ENCODE measurements at regions not wholly inside any gene's neighbourhood (a gene's known extent, or its start where the extent isn't known, plus 50 kb on each side); places are given as distances from the start of the nearest gene placed in this dataset.
"Not testable (repeated sequence)": the region's sequence is repeated elsewhere in the genome, so short reads cannot be mapped to it uniquely, and the experiment has no call there.

DNA sequence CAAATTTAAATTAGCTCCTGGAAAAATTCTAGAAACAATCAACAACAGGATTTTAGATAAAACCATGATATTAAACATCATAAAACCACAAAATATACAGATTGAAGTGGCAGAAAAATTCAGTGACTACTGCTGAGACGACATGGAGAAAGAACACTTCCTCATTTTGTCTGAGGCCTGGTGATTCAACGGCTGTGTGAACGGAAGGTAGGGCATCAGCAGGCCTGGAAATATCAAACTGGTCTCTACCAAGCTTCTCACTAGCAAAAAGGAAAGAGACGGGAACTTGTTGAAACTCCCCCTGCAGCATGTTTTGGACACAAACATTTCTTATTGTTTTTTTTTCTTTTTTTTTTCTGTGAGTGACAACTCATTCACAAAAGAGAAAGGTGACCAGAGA lies 58.0 kb upstream of the AHI1 start:
- FAIRE-seq = no peak
- DNase-seq (ENCODE audit: low spot score in 2 of 2) = no peak

- DNase-seq (ENCODE audit: low spot score in 2 of 2) (no peak), FAIRE-seq (no peak)
Measured at GRCh38 chr6:135557582-135557981, 60.0 kb upstream of the AHI1 start.

DNA sequence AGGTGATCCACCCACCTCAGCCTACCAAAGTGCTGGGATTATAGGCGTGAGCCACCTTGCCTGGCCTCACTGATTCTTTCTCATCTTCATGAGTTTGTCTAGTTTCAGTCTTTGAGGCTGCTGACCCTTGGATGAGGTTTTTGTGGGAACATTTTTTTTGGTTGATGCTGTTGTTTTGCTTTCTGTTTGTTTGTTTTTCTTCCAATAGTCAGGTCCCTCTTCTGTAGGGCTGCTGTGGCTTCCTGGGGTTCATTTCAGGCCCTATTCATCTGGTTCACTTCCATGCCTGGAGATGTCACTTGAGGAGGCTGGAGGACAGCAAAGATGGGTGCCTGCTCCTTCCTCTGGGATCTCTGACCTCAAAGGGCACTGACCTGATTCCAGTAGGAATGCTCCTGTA lies 68.1 kb upstream of the AHI1 start:
- not testable (repeated sequence) for FAIRE-seq; DNase-seq (ENCODE audit: low spot score in 2 of 2)

DNA sequence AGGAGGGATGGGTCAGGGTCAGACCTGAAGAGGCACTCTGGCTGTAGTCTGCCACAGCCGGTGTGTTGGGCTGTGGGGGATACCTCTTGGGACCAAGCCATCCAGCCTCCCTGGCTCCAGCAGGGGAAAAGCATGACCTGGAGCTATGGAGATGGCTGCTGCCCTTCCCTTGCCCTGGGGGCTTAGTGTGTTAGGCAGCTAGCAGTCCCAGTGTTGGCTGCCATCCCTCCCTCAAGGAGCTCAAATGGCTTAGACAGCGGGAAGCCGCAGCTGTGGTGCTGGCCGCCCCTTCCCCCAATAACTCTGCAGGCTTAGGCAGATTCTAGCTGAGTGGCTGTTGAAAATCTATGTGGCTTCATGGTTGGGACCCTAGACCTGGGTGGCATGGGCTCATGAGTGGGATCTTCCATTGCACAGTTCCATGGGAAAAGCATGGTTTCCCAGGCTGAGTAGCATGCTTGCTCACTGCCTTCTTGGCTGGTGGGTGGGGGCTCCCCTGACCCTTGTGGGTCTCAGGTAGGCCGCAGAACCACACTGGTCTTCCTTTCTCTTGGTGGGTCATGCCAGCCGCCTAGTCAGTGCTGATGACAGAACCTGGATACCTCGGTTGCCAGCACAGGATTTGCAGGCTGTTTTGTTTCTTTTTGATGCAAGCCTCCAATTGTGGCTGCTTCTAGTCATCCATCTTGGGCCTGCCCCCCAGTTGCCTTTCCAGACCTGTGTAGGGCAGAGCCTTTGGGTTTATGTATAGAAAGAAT lies 69.0 kb upstream of the AHI1 start:
- FAIRE-seq (no peak), DNase-seq (ENCODE audit: low spot score in 2 of 2) (no peak)

DNA sequence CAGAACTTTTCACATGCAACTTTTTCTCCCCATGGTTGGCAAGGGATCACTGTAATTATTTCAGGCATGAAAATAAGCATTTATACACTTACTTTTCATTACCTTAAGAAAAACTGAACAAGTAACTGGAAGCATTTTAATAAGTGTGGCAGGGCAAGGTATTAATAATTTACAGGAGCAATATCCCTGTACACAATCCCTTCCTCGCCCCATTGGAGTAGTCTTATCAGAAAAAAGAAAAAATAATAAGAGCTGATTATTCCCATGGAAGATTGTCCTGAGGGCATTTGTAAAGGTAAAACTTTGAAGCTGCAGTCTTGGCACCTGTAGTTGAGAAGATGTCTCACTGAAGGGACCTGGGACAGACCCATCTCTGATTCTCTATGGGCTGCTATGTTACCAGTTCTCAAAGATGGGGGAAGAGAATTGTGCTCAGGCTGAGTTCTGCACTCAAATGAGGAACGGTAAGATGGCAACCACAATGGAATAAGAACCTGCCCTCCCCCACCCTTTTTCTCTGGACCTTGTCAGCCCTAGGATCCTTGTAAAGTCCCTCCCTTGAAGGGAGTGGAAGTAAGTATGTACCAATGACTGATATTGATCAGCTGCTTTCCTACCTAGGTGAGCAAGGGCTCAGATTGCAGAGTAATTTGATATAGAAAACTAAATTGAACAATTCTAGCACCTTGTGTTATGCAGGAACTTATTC lies 70.0 kb upstream of the AHI1 start:
- DNase-seq (ENCODE audit: low spot score in 2 of 2) (no peak), FAIRE-seq (no peak)

DNA sequence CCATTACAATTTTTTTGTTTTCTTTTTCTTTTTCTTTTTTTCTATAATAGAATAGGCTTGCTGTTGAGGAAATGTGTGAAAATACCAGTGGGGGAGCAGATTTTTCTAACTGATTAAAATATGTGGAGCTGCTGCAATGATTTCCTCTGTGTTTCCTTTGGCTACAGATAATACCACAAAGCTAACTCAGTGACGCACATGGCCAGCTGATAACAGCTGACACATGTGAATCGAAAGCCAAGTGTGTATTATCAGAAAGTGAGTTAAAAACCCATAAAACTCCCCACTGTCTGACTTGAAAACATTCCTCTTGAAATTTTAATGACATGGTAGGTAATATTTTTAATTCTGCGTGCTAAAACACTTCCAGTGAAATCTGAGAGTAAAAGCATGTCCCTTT lies 70.8 kb upstream of the AHI1 start:
- FAIRE-seq = no peak
- DNase-seq (ENCODE audit: low spot score in 2 of 2) = no peak

- DNase-seq (ENCODE audit: low spot score in 2 of 2) (no peak), FAIRE-seq (no peak)
Measured at GRCh38 chr6:135572051-135572450, 74.5 kb upstream of the AHI1 start.

GRCh38 chr6:135575629-135576028 lies 78.1 kb upstream of the AHI1 start:
- DNase-seq (ENCODE audit: low spot score in 2 of 2) (no peak), FAIRE-seq (no peak)

DNA sequence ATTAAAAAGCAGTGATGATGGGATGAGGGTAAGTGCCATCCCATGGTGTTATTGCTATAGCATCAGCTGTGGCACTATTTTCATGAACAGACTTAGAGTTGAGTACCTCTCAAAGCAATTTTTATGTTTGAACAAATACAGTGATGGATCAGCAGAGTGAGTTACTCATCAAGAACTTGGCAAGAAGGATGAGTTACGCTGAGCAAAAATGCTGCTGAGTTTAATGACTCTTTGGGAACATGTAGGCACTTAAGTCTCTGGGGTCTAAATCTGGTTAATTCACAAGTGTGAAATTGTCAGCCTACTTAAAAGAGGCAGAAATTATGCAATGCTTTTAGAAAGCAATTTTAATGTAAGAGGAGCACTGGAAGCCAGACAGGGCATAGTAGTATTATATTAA lies 78.5 kb upstream of the AHI1 start:
- FAIRE-seq (no peak), DNase-seq (ENCODE audit: low spot score in 2 of 2) (no peak)

DNA sequence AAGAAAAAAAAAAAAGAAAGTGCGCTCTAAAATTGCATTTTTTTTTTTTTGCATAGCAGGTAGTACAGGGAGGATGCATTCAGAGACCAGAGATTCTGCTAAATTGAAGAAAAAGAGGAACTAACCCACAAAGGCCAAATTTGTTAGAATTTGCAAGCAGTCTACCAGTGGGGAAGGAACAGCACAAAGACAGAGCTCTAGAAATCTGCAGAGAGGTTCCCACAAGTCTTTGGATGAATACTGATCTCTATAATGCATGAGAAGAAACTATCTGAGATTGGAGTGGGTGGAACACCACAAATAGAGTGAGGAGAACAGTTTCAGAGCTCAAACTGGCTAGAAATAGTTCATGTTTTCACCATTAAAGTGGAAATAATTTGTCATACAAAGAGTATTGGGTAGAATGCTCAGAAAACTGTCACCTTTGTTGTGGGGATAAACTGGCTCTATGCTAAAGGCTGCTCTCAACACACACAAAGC lies 79.6 kb upstream of the AHI1 start:
- no peak for DNase-seq (ENCODE audit: low spot score in 2 of 2)
- FAIRE-seq = no peak

- no peak for FAIRE-seq
- DNase-seq (ENCODE audit: low spot score in 2 of 2) = no peak
Measured at GRCh38 chr6:135578976-135579375, 81.4 kb upstream of the AHI1 start.

DNA sequence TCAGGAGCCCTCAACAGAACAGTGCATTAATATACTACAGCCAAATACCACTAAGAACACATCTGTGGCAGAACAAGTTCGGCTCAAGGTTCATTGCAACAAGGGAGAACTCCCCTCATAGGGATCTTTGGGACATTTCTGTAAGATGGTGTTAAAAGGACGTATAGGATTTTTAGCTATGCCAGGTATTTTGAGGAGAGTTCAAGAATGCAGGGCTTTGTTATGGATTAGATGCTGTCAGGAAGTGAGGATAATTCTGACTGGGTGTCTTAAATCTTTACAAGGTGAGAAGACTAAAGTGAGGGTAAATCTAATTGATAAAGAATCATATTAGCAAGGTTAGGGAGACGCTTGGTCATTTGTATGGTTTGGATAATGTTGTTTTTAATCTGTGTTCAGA lies 83.7 kb upstream of the AHI1 start:
- no peak for FAIRE-seq

DNA sequence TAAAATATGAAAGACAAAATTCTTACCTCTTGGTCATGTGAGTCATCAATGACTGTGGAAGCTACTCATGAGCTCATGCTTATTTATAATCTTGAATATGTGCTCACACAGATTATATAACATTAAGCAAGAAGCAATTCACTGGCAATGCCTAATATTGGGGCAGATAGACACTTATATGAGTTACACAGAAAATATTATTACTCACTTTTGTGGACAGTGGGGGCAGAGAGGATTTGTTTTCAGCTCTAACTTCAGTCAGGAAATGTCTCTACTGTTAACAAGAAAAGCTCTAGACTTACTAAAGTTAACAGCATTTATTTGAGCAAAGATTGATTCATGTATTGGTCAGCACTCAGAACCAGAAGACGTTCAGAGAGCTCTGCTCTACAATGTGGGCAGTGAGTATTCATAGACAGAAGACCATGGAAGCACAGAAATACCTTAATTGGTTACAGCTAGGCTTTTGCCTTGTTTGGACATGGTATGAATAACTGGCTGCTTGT lies 85.8 kb upstream of the AHI1 start:
- DNase-seq (ENCODE audit: low spot score in 2 of 2) (no peak), FAIRE-seq (no peak)

More for the DNA sequence above, 83.7 kb upstream of the AHI1 start:
- DNase-seq (ENCODE audit: low spot score in 2 of 2) = no peak

DNA sequence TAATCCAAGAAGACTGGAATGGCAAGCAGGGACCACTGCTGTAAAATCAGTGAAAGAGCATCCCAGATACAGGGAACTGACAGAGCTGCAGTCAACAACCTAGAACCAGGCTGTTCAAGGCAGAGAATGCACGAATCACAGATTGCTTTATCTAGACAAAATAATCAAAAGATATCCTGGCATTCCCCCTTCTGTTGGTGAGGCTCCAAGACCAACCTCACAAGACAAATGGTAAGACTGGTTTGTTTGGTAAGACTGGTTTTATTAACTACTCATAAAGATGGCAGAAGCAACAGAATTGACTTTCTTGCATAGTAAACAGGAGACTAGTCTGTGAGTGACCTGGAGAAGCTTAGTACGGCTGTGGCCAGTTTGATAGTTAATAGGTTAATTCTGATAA lies 88.8 kb upstream of the AHI1 start:
- no peak for DNase-seq (ENCODE audit: low spot score in 2 of 2)
- no peak for FAIRE-seq

DNA sequence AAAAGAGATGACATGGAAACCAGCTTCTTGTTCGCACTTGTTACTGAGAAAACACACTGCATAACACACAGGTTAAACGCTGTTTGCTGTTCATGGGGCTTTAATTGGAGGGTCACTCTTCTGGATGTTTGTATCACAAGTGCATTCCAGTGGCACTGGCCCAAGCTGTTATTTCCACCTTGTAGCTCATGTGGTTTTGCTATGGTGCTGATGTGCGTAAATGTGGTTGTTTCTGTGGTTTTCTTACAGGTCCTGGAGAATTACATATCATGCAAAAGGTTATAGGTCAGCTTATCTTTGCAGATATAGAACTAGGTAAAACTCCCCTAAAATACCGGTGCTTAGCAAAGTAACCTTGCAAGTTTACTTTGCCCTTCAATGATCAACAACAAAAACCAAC lies 89.3 kb upstream of the AHI1 start:
- DNase-seq (ENCODE audit: low spot score in 2 of 2) (no peak), FAIRE-seq (no peak)

DNA sequence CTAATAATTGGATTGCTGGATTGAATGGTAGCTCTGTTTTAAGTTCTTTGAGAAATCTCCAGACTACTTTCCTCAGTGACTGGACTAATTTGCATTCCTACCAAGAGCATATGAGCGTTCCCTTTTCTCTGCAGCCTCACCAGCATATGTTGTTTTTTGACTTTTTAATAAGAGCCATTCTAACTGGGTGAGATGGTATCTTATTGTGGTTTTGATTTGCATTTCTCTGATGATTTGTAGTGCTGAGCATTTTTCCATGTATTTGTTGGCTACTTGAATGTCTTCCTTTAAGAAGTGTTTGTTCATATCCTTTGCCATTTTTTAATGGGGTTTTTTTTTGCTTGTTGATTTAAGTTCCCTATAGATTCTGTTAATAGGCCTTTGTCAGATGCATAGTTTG lies 94.7 kb upstream of the AHI1 start:
- no peak for FAIRE-seq
- no peak for DNase-seq (ENCODE audit: low spot score in 2 of 2)

GRCh38 chr6:135594000-135594399 lies 96.5 kb upstream of the AHI1 start:
- FAIRE-seq (peak; percentile 74), DNase-seq (ENCODE audit: low spot score in 2 of 2) (no peak)

DNA sequence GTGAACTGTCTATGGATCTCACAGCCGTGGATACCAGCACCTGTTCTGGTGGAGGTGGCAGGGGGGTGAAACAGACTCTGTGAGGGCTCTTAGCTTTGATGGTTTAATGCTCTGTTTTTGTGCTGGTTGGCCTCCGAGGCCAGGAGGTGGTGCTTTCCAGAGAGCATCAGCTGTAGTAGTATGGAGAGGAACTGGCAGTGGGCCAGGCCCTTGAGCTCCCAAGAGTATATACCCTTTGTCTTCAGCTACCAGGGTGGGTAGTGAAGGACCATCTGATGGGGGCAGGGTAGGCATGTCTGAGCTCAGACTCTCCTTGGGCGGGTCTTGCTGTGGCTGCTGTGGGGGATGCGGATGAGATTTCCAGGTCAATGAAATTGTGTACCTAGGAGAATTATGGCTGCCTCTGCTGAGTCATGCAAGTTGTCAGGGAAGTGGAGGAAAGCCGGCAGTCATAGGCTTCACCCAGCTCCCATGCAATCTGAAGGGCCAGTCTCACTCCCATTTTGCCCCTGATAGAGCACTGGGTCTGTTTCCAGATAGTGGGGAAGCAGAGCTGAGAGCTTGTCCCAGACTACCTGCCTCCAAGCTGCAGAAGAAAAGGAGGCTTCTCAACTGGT lies 102.7 kb upstream of the AHI1 start:
- FAIRE-seq (no peak), DNase-seq (ENCODE audit: low spot score in 2 of 2) (no peak)

DNA sequence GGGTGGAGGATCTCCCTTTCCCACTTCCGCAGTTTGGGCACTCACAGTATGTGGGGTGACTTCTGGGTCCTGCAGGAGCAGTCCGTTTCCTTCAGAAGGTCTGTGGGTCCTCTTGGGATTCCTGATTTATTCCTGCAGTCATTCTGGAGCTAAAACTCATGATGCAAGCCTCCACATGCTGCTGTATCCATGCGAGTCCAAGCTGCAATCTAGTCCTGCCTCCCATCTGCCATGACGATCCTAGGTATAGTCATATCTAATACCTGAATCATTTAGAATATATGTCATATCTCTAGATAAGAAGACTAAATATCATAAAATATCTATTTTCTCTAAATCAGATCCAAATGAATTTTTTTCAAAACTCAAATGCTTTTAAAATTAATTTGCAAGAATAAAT lies 103.4 kb upstream of the AHI1 start:
- FAIRE-seq (no peak), DNase-seq (ENCODE audit: low spot score in 2 of 2) (no peak)

DNA sequence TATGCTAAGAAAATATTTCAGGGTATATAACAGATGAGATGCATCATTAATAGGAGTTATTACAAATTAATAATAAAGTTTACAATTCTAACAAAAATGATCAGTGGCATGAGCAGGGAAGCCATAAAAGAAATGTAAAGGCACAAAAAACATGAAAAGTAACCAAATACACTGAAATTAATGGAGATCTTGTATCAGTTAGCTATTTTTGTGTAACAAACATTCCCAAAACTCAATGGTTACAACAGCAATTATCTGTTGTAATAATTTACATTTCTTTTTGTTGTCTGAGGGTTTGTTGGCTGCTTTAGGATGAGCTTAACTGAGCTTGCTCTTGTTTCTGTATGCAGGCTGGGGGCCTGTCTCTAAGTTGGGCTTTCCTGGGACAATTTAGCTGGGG lies 104.3 kb upstream of the AHI1 start:
- DNase-seq (ENCODE audit: low spot score in 2 of 2) (no peak), FAIRE-seq (no peak)

GRCh38 chr6:135603249-135603648 lies 105.7 kb upstream of the AHI1 start:
- DNase-seq (ENCODE audit: low spot score in 2 of 2) = no peak
- FAIRE-seq = no peak

All from frontal cortex (tissue), 3 donors.